ENCODE measurements at regions not wholly inside any gene's neighbourhood (a gene's known extent, or its start where the extent isn't known, plus 50 kb on each side); places are given as distances from the start of the nearest gene placed in this dataset.

DNA sequence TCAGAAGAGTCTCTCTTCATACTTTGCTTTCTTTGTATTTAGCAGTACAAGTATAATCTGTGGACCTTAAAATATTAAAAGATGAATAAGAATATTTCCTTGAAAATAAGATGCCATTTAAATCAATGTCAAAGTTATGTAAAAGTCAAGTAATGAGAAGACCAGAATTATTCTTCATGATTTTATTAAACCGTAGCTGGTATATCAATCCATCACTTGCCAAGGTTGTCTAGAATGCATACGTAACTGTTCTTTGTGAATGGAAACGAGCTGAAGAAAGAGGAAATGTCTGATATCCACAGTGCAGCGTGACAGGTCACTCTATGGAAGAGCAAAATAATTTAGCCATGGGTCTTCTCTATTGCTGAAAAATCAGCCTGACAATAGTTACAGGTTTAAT, 488.7 kb upstream of the CCNG1 start:
- TF ChIP-seq, protein P1, sequence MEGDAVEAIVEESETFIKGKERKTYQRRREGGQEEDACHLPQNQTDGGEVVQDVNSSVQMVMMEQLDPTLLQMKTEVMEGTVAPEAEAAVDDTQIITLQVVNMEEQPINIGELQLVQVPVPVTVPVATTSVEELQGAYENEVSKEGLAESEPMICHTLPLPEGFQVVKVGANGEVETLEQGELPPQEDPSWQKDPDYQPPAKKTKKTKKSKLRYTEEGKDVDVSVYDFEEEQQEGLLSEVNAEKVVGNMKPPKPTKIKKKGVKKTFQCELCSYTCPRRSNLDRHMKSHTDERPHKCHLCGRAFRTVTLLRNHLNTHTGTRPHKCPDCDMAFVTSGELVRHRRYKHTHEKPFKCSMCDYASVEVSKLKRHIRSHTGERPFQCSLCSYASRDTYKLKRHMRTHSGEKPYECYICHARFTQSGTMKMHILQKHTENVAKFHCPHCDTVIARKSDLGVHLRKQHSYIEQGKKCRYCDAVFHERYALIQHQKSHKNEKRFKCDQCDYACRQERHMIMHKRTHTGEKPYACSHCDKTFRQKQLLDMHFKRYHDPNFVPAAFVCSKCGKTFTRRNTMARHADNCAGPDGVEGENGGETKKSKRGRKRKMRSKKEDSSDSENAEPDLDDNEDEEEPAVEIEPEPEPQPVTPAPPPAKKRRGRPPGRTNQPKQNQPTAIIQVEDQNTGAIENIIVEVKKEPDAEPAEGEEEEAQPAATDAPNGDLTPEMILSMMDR (IDR thresholded peaks at IDR 0.05) = no peak
- TF ChIP-seq POLR2A (IDR thresholded peaks at IDR 0.05; ENCODE audit: low read length) = no peak
- TF ChIP-seq, protein P2, sequence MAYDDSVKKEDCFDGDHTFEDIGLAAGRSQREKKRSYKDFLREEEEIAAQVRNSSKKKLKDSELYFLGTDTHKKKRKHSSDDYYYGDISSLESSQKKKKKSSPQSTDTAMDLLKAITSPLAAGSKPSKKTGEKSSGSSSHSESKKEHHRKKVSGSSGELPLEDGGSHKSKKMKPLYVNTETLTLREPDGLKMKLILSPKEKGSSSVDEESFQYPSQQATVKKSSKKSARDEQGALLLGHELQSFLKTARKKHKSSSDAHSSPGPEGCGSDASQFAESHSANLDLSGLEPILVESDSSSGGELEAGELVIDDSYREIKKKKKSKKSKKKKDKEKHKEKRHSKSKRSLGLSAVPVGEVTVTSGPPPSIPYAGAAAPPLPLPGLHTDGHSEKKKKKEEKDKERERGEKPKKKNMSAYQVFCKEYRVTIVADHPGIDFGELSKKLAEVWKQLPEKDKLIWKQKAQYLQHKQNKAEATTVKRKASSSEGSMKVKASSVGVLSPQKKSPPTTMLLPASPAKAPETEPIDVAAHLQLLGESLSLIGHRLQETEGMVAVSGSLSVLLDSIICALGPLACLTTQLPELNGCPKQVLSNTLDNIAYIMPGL (CRISPR knock-in tag; IDR thresholded peaks at IDR 0.05; ENCODE audit: borderline replicate concordance) = no peak
- TF ChIP-seq MYC (IDR thresholded peaks at IDR 0.05; ENCODE audit: borderline replicate concordance, low read length) = no peak
- no peak for TF ChIP-seq ESRRA (IDR thresholded peaks at IDR 0.05; ENCODE audit: borderline replicate concordance, low read length)
- no peak for TF ChIP-seq NPAS2 (CRISPR knock-in tag; IDR thresholded peaks at IDR 0.05; ENCODE audit: borderline replicate concordance)
